T47D (cell line): ENCODE measurements at regions not wholly inside any gene's neighbourhood (a gene's known extent, or its start where the extent isn't known, plus 50 kb on each side); places are given as distances from the start of the nearest gene placed in this dataset.
"Not testable (repeated sequence)": the region's sequence is repeated elsewhere in the genome, so short reads cannot be mapped to it uniquely, and the experiment has no call there.

Experiments
- DNase-seq, 2 experiments: peaks; one replicate each; pipeline versions ENCODE4 v3.0.0 to v3.0.0-alpha.2; 2011 to 2012; ENCODE audit warnings: low read depth in 1 of 2, low spot score in 1 of 2
- JUND ChIP-seq: IDR thresholded peaks from 2 replicates; pipeline ENCODE4 v1.6.1; 2012; ENCODE audit warnings: low read depth
- in situ Hi-C: cut with HindIII; loops from 2 replicates; pipeline ENCODE4 v1.10.0; 2016; ENCODE audit warnings: low sequenced_read_pairs, low pct_unique_long_range_greater_than_20kb

DNA sequence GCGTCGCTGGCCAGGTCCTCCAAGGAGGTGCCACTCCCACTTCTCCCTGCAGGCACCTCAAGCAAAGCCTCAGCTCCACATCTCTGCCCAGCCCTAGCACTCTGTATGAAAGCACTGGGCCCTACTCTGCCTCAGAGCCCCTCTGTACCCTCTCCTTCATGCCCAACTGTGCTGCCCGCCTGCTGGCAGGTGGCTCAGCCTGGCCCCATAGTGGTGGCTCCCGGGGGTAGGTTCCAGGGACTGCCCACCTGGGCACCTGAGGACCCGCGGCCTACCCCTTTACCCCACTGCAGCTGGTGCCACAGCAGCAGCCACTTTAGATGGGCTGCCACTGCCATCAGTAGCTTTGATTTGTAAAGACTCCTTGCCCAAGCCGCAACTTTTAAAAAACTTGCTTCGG lies 1672.8 kb downstream of the LRRC4C start:
- no peak for DNase-seq
- TF ChIP-seq JUND: no peak
- in situ Hi-C loops: no loop called here

DNA sequence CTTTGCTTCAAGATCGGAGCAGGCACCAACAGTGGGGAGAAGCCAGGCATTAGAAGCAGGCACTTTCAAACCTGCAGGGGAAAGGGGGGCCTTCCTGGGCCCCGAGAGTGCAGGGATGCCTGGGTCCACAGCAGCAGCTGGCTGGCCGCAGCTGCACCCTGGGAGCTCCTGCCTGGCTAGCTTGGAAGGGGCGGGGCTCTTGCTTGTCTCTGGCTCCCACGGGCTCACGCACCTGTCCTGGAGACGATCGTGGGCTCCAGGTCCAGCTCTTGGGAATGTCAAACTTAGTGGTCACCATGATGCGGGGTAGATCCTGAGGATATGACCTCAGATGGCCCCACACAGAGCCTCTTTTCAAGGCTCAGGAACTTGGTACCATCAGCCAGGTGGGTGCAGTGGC lies 1673.2 kb downstream of the LRRC4C start:
- no peak for DNase-seq
- no peak for TF ChIP-seq JUND

DNA sequence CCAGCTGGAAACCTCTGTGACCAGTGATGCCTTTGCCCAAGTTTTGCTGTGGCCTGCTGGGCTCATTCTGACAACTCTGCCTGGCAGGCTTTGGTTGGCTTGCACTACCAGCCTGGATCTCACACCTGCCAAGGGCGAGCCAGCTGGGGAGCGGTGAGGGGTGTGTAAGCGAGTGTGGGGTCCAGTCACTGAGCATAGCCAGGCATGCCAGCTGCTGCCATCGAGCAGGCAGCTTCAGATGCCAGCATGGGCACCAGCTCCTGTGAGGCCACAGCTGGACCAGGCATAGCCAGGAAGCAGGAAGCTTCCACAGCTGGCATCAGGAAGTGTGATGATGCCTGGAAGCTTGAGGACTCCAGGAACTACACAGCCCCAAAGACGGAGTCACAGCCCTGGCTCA lies 1674.6 kb downstream of the LRRC4C start:
- no peak for DNase-seq
- TF ChIP-seq JUND: no peak
- in situ Hi-C loops: no loop called here

More for the DNA sequence above, 1673.2 kb downstream of the LRRC4C start:
- in situ Hi-C loops: no loop called here

DNA sequence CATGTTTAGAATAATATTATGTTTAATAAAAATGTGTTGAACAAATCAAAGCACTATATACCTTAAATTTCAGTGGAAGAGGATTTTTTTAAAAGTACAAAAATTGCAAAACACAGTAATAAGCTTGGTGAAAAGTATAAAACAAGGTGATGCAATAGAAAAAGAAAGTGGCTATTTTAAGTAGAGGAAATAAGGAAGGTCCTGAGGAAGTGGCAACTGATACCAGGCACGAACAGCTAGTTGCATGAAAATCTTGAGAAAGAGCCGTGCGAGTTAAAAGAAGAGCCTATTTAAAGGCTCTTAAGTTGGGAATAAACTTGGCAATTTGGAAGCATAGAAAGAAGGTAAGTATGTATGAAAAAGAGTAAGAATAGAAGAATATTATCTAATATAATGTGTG lies 1679.3 kb downstream of the LRRC4C start:
- DNase-seq: no peak
- in situ Hi-C loops: no loop called here
- no peak for TF ChIP-seq JUND

DNA sequence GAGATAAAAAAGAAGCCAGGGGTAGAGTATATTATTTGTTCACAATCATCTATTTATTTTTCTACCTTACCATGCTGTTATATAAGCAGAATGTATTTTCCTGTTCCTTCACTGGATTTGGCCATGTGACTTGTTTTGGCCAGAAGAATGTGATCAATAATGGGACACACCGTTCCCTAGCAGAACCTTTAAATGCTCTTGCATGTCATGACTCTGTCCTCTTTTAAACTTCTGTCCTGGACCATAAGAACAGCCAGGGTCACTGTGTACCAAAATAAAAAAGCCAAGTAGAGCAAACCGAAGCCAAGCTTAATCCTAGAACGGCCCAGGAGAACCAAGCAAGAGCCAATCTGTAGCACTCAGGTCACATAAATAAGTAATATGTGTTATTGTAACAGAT lies 1682.4 kb downstream of the LRRC4C start:
- in situ Hi-C loops: no loop called here
- no peak for TF ChIP-seq JUND
- no peak for DNase-seq

DNA sequence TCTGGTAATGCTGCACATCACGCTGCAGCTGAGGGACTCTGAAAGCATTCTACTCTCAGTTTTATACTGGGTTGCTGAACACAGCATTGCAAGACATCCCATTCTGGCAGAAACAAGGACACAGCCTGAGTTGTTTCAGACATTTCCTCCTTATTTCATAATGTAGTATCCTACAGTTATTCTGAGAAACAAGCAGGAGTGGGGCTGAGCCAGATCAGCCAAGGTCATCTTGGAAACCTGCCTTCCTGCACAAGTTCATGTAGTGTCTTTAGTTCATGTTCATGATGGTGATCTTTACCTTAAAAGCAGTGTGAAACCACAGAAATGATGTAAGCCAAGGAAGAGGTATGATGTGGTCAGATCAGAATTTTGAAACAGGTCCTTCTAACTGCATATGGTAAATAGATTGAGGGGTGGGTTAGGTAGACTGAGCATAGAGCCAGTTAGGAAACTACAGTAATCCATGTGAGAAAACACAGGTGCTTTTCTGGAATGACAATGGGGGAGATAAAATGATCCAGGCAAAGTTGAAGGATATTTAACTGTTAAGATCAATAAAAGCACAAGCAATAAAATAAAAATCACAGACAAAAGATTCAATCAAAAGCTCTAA lies 1686.8 kb downstream of the LRRC4C start:
- in situ Hi-C loops: no loop called here
- TF ChIP-seq JUND: no peak
- DNase-seq: no peak

DNA sequence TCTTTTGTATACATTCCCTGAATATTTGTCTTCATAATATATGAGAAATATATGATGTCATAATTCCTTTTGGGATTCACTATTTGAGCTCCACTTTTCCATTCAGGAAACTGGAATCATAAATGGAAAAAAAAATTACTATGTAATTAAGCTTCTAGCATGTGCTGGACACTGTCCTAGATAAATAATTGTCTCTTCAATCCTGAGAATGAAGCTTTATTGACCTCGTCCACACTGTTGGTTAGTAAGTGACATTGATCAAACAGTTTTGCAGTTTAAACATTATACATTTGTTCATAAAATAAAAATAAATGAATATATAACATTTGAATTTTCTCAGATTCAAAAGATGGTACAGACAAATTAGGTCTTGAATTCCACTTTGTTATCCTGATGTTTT lies 1691.2 kb downstream of the LRRC4C start:
- no peak for DNase-seq
- in situ Hi-C loops: no loop called here
- no peak for TF ChIP-seq JUND

DNA sequence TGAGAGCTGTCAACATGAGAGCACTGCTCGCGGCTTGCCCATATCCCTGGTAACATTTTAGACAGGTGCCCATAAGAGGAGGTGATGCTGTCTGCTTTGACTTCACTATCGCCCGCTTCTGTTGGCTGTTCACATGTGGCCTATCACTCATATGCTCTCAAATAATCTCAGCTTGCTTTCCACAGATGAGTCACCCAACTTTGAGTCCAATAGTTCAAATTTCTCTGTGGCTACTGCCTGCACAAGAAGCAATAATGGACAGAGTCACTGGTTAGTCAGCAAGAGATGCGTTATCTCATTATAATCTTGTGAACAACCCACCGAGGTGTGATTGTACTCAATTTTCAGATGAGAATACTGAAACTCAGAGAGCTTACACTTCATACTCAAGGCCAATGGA lies 1714.1 kb downstream of the LRRC4C start:
- no peak for TF ChIP-seq JUND
- in situ Hi-C loops: no loop called here

DNA sequence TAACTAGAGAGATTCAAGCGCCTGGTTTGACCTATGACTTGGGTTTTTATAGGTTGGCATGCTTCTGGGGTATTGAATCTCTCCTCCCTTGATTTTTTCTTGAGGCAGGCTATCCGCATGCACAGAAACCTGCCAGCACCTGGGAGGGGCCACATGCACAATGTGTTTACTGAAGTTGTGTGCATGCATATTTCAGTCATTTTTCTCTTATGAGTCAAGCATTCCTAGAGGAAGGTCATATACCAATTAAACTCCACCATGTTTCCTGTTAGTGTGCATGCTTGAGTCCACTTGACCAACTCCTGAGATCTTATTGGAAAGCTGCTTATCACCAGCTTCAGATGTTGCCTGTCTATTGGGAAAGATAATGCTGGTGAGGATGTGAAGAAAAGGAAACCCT lies 1718.4 kb downstream of the LRRC4C start:
- DNase-seq: peak in 1 of 2 experiments; percentile 25
- in situ Hi-C loops: no loop called here
- TF ChIP-seq JUND: no peak

More for the DNA sequence above, 1714.1 kb downstream of the LRRC4C start:
- DNase-seq: no peak

DNA sequence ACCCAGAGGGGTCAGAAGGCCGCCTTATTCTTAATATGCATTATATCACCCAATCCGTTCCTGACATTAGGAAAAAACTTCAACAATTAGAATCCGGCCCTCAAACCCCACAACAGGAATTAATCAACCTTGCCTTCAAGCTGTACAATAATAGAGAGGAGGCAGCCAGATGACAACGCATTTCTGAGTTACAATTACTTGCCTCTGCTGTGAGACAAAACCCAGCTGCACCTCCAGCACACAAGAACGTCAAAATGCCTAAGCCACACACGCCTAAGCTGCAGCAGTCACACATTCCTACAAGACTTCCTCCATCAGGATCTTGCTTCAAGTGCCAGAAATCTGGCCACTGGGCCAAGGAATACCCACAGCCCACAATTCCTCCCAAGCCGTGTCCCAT lies 1723.1 kb downstream of the LRRC4C start:
- in situ Hi-C loops, DNase-seq: not testable (repeated sequence)

DNA sequence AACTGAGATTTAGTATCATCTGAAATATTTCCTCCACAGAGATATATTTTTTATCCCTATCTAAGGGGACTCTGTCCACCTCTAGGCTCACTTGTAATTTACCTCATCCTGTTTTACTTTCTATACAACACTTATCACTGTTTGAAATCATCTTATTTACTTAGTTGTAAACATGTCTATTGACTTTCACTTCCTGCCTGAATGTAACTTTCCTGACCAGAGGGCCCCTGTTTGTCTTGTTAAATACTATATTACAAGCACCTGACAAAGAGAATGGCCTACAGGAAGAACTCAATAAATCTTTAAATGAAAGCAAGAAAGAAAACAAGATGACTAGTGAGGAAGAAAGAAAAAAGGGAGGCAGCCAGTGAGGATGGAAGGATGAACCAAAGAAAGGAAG lies 1727.5 kb downstream of the LRRC4C start:
- TF ChIP-seq JUND: no peak
- in situ Hi-C loops: no loop called here
- peak in 1 of 2 experiments; percentile 71 for DNase-seq

DNA sequence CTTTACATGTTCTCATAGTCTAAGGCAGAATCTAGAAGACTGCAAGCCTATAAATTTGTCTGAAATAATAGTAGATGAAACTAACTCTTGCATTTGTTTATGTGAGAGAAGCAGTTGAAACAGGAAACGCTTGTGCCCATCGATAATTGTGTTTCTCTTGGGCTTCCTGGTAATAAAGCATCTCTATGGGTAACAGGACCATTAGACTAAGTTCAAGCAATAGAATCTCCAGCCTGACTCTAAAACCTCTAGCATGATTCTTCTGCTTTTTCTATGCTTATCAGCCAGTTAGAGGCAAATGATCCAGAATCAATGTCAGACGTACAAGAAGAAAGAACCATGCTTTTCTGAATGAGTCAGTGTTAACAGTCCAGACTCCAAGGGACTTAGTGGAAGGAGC lies 1734.4 kb downstream of the LRRC4C start:
- in situ Hi-C loops: no loop called here
- TF ChIP-seq JUND: no peak
- DNase-seq: no peak

DNA sequence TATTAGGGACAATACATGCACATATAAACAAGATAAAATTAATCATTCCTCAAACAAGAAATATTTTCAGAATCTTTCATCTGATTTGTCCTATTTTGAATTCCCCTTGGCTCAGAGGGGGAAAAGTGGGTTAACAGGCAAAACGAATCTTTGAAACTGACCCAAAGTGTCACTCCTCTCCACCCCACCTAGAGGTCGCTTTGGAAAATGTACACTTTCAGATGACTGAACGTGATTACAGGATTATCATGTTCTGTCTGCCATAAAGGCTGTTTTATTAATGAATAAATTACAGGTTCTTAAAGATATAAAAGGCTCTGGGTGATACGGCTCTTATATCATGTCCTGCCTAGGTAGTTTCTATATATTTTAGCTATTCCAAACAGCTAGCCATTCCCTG lies 1735.0 kb downstream of the LRRC4C start:
- in situ Hi-C loops: no loop called here
- no peak for TF ChIP-seq JUND
- DNase-seq: no peak

DNA sequence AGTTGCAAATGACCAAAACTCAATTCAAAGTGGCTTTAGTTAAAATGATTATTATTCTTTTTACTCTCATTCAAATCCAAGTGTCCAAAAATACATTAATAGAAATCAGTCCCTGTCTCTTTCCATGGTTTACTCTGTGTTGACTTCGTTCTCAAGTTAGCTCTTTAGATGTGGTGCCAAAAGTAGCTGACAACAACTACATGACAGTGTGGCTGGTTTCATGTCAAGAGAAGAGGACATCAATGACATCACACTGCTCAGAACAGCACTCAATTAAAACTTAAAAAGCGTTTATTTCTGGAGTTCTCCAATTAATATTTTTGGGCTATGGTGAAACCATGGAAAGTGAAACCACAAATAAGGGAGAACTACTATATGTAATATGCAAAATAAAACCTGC lies 1746.9 kb downstream of the LRRC4C start:
- TF ChIP-seq JUND: no peak
- in situ Hi-C loops: no loop called here

More for the DNA sequence above, 1746.9 kb downstream of the LRRC4C start:
- DNase-seq: no peak
